ENCODE measurements at regions not wholly inside any gene's neighbourhood (a gene's known extent, or its start where the extent isn't known, plus 50 kb on each side); places are given as distances from the start of the nearest gene placed in this dataset.

DNA sequence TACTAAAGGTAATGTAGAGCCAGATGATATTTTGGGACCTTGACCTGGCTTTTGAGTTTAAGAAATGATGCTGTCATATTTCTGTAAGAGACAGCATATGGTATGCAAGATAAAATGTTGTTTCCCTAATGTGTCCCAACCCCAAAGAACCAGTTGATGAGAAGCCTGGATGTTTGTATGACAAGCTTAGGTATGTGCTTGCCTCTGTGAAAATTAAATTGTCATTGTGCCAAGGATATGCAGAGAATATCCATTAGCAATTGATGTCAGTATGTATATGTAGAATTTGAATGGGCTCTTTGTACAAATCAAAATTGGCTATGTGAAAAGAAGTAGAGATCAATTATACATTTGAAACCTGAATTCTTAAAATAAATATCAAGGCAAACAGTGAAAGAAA, 650.8 kb upstream of the EYS start:
- intact Hi-C loops (cut with DNase I): no loop called here
- H3K9me3 ChIP-seq: no peaks in the 10 kb centered on the region
- no peak for FAIRE-seq

DNA sequence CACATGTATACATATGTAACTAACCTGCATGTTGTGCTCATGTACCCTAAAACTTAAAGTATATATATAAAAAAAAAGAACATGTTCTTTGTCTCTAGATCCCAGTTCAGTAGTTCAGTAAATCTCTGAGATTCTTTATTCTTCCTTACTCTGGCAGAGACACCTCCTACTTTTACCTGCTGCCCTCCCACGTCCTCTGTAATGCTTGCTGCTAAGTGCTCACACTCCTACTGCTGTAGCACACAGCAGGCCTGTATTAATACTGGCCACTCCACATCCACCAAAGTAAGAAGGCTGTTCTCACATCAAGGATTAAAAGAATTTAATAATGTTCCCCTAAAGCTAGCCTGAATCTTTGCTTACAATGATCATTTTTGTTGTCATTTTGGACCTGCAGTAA, 648.4 kb upstream of the EYS start:
- FAIRE-seq (no peak), DNase-seq (no peak), ATAC-seq (no peak)
- TF ChIP-seq, protein P1, sequence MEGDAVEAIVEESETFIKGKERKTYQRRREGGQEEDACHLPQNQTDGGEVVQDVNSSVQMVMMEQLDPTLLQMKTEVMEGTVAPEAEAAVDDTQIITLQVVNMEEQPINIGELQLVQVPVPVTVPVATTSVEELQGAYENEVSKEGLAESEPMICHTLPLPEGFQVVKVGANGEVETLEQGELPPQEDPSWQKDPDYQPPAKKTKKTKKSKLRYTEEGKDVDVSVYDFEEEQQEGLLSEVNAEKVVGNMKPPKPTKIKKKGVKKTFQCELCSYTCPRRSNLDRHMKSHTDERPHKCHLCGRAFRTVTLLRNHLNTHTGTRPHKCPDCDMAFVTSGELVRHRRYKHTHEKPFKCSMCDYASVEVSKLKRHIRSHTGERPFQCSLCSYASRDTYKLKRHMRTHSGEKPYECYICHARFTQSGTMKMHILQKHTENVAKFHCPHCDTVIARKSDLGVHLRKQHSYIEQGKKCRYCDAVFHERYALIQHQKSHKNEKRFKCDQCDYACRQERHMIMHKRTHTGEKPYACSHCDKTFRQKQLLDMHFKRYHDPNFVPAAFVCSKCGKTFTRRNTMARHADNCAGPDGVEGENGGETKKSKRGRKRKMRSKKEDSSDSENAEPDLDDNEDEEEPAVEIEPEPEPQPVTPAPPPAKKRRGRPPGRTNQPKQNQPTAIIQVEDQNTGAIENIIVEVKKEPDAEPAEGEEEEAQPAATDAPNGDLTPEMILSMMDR (IDR thresholded peaks at IDR 0.05): no peak
- no peaks in the 10 kb centered on the region for H3K9me3 ChIP-seq
- no peak overlapping the region for H3K27ac ChIP-seq
- H3K4me1 ChIP-seq: no peaks in the 10 kb centered on the region
- H3K36me3 ChIP-seq: no peaks in the 10 kb centered on the region
- 54 to 87% methylated on average over 1 of the region's 1 CpG for WGBS, 2 donors
- H3K4me3 ChIP-seq: no peak overlapping the region
- no peaks in the 10 kb centered on the region for H3K27me3 ChIP-seq
- intact Hi-C loops (cut with DNase I): no loop called here

More for the DNA sequence above, 650.8 kb upstream of the EYS start:
- TF ChIP-seq, protein P1 (IDR thresholded peaks at IDR 0.05): no peak
- Histone ChIP-seq H3K4me1 (no peaks in the 10 kb centered on the region), H3K4me3 (no peak overlapping the region), H3K27ac (no peak overlapping the region), H3K36me3 (no peaks in the 10 kb centered on the region), H3K27me3 (no peaks in the 10 kb centered on the region)
- ATAC-seq (no peak), DNase-seq (no peak)

DNA sequence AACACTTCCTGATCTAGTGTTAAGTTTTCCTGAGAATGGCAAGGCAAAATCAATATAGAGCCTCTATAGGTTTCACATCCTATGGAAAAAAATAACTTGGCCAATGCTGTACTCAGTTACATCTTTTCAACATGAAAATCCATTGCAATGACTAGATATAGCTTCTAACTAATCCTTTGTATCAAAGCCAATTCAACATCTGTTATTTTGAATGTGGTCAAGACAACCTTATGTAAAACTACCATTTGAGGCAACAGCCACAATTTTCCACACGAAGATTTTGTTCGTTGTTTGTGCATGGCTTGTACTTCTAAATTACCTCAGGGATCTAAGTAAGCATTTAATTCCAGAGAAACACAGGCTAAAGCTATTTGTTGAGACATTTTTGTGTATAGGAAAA, 637.8 kb upstream of the EYS start:
- Histone ChIP-seq H3K4me1 (no peaks in the 10 kb centered on the region), H3K27me3 (no peaks in the 10 kb centered on the region), H3K4me3 (no peak overlapping the region), H3K36me3 (no peaks in the 10 kb centered on the region), H3K9me3 (no peaks in the 10 kb centered on the region), H3K27ac (no peak overlapping the region)
- WGBS, 2 donors: 18 to 40% methylated on average over 2 of the region's 2 CpGs
- FAIRE-seq (no peak), ATAC-seq (no peak), DNase-seq (no peak)
- intact Hi-C loops (cut with DNase I): no loop called here
- TF ChIP-seq, protein P1 (IDR thresholded peaks at IDR 0.05): no peak

GRCh38 chr6:66340736-66341135, 633.7 kb upstream of the EYS start:
- 88 to 92% methylated on average over 1 of the region's 1 CpG for WGBS, 2 donors
- TF ChIP-seq, protein P1 (IDR thresholded peaks at IDR 0.05): no peak
- Histone ChIP-seq H3K36me3 (no peaks in the 10 kb centered on the region), H3K27me3 (no peaks in the 10 kb centered on the region), H3K27ac (no peak overlapping the region), H3K9me3 (no peaks in the 10 kb centered on the region), H3K4me1 (no peaks in the 10 kb centered on the region), H3K4me3 (no peak overlapping the region)
- ATAC-seq: no peak
- intact Hi-C loops (cut with DNase I): no loop called here
- no peak for FAIRE-seq
- DNase-seq: no peak

GRCh38 chr6:66336176-66336575, 629.1 kb upstream of the EYS start:
- WGBS, 2 donors: 48 to 63% methylated on average over 1 of the region's 1 CpG
- Histone ChIP-seq H3K9me3 (no peaks in the 10 kb centered on the region), H3K27ac (no peak overlapping the region)

More at GRCh38 chr6:66336176-66336575, 629.1 kb upstream of the EYS start:
- H3K4me3 ChIP-seq: no peak overlapping the region
- H3K4me1 ChIP-seq: no peaks in the 10 kb centered on the region
- no peak for ATAC-seq
- no peaks in the 10 kb centered on the region for H3K36me3 ChIP-seq
- intact Hi-C loops (cut with DNase I): no loop called here
- no peak for FAIRE-seq
- no peaks in the 10 kb centered on the region for H3K27me3 ChIP-seq
- TF ChIP-seq, protein P1 (IDR thresholded peaks at IDR 0.05): no peak
- no peak for DNase-seq

Data from pancreas (tissue), 10 donors.